ENCODE measurements at regions not wholly inside any gene's neighbourhood (a gene's known extent, or its start where the extent isn't known, plus 50 kb on each side); places are given as distances from the start of the nearest gene placed in this dataset.

DNA sequence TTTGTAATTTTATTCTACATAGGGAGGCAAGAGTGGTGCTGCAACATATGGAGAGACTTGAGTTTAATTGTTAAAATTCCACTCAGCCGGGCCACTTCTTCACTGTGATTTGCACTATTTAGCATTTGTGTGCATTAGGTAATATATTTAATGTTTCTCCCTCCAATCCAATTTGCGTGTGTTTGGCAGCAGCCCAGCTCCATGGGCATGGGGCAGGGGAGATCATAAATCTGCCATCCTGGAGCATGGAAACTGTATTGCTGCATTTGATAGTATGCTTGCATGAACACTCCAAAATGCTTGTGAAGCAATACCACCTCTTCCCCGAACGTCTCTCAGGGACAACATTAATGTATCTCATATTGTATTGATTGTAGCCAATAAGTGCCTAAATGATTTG lies 339.1 kb upstream of the RBFOX1 start:
- TF ChIP-seq MAX (IDR thresholded peaks at IDR 0.05; ENCODE audit: low read depth, low read length) (no peak), POLR2A (IDR thresholded peaks at IDR 0.05; ENCODE audit: extremely low read depth, insufficient read length) (no peak), MYC (IDR thresholded peaks at IDR 0.05; ENCODE audit: low read depth, low read length) (no peak)
- TF ChIP-seq, protein P1, sequence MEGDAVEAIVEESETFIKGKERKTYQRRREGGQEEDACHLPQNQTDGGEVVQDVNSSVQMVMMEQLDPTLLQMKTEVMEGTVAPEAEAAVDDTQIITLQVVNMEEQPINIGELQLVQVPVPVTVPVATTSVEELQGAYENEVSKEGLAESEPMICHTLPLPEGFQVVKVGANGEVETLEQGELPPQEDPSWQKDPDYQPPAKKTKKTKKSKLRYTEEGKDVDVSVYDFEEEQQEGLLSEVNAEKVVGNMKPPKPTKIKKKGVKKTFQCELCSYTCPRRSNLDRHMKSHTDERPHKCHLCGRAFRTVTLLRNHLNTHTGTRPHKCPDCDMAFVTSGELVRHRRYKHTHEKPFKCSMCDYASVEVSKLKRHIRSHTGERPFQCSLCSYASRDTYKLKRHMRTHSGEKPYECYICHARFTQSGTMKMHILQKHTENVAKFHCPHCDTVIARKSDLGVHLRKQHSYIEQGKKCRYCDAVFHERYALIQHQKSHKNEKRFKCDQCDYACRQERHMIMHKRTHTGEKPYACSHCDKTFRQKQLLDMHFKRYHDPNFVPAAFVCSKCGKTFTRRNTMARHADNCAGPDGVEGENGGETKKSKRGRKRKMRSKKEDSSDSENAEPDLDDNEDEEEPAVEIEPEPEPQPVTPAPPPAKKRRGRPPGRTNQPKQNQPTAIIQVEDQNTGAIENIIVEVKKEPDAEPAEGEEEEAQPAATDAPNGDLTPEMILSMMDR (IDR thresholded peaks at IDR 0.05; ENCODE audit: low read depth, low read length), result no peak
- no peak overlapping the region for H3K4me3 ChIP-seq (ENCODE audit: low read depth, low read length)
- no peak for DNase-seq (ENCODE audit: low read depth)

DNA sequence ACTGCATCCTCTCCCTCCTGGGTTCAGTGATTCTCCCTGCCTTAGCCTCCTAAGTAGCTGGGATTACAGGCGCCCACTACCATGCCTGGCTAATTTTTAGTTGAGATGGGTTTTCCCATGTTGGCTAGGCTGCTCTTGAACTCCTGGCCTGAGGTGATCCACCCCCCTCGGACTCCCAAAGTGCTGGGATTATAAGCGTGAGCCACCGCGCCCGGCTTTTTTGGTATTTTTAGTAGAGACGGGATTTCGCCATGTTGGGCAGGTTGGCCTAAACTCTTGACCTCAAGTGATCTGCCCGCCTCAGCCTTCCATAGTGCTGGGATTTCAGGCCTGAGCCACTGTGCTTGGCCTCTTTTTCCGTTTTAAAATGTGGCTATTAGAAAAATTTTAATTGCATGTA lies 343.8 kb upstream of the RBFOX1 start:
- TF ChIP-seq MAX (IDR thresholded peaks at IDR 0.05; ENCODE audit: low read depth, low read length) (no peak), POLR2A (IDR thresholded peaks at IDR 0.05; ENCODE audit: extremely low read depth, insufficient read length) (no peak), MYC (IDR thresholded peaks at IDR 0.05; ENCODE audit: low read depth, low read length) (no peak)
- TF ChIP-seq, protein P1 (IDR thresholded peaks at IDR 0.05; ENCODE audit: low read depth, low read length), result no peak
- DNase-seq (ENCODE audit: low read depth), result no peak
- H3K4me3 ChIP-seq (ENCODE audit: low read depth, low read length), result no peak overlapping the region

DNA sequence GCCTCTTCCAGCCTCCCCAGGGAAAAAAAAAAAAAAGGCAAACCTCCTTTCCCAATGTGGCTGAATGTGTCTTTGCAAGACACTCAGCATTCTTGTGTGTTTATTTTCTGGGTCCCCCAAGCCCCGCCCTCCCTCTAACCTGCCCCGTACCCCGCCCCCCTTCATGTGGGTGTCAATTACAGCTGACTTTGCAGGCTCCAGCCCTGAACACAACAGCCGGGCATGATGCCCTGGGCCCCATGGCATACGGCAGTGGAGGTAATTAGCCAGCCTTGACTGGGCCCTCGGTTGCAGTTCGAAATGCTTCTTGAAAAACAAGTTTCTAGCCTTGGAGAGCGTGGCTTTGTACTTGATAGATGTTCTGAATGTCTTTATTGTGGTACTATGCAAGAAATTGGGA lies 354.7 kb upstream of the RBFOX1 start:
- no peak overlapping the region for H3K4me3 ChIP-seq (ENCODE audit: low read depth, low read length)
- TF ChIP-seq MYC (IDR thresholded peaks at IDR 0.05; ENCODE audit: low read depth, low read length) (no peak), MAX (IDR thresholded peaks at IDR 0.05; ENCODE audit: low read depth, low read length) (no peak), POLR2A (IDR thresholded peaks at IDR 0.05; ENCODE audit: extremely low read depth, insufficient read length) (no peak)
- no peak for DNase-seq (ENCODE audit: low read depth)

- DNase-seq (ENCODE audit: low read depth), result no peak
- TF ChIP-seq, protein P1 (IDR thresholded peaks at IDR 0.05; ENCODE audit: low read depth, low read length), result no peak
- TF ChIP-seq MYC (IDR thresholded peaks at IDR 0.05; ENCODE audit: low read depth, low read length) (no peak), MAX (IDR thresholded peaks at IDR 0.05; ENCODE audit: low read depth, low read length) (no peak), POLR2A (IDR thresholded peaks at IDR 0.05; ENCODE audit: extremely low read depth, insufficient read length) (no peak)
- H3K4me3 ChIP-seq (ENCODE audit: low read depth, low read length), result no peak overlapping the region
Measured at GRCh38 chr16:6977291-6977690, 355.4 kb upstream of the RBFOX1 start.

- TF ChIP-seq POLR2A (IDR thresholded peaks at IDR 0.05; ENCODE audit: extremely low read depth, insufficient read length) (no peak), MYC (IDR thresholded peaks at IDR 0.05; ENCODE audit: low read depth, low read length) (no peak), MAX (IDR thresholded peaks at IDR 0.05; ENCODE audit: low read depth, low read length) (no peak)
- TF ChIP-seq, protein P1 (IDR thresholded peaks at IDR 0.05; ENCODE audit: low read depth, low read length), result no peak
- H3K4me3 ChIP-seq (ENCODE audit: low read depth, low read length), result no peak overlapping the region
- no peak for DNase-seq (ENCODE audit: low read depth)
Measured at GRCh38 chr16:6976716-6977115, 355.9 kb upstream of the RBFOX1 start.

DNA sequence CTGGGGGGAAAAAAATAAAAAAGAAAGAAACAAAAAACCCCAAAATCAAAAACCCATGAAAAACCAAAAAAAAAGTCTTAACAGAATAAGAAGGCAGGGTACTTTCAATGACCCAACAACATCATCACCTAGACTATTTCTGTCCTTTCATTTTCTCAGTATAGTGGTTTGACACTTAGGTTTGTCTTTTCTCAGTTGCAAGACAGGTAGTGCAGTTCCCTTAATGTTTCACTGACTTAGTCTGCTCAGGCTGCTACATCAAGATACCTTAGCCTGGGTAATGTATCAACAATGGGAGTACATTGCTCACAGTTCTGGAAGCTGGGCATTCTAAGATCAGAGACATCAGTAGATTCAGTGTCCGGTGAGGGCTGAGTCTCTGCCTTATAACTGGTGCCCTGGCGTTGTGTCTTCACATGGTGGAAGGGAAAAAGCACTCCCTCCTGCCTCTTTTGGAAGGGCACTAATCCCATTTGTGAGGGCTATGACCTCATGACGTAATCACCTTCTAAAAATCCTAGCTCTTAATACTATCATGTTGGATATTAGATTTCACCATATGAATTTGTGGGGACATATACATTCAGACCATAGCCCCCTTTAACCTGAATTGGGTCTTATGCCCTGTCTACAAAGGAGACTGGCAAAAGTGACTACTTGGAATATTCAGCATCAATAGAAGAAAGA lies 362.3 kb upstream of the RBFOX1 start:
- TF ChIP-seq MYC (IDR thresholded peaks at IDR 0.05; ENCODE audit: low read depth, low read length) (no peak), POLR2A (IDR thresholded peaks at IDR 0.05; ENCODE audit: extremely low read depth, insufficient read length) (no peak), MAX (IDR thresholded peaks at IDR 0.05; ENCODE audit: low read depth, low read length) (no peak)
- TF ChIP-seq, protein P1 (IDR thresholded peaks at IDR 0.05; ENCODE audit: low read depth, low read length), result no peak
- H3K4me3 ChIP-seq (ENCODE audit: low read depth, low read length), result no peak overlapping the region
- no peak for DNase-seq (ENCODE audit: low read depth)
